HL-60 (cell line): ENCODE measurements at regions not wholly inside any gene's neighbourhood (a gene's known extent, or its start where the extent isn't known, plus 50 kb on each side); places are given as distances from the start of the nearest gene placed in this dataset.

Experiments
- DNase-seq, 2 experiments: peaks; one replicate each; pipeline ENCODE4 v3.0.0-alpha.2; 2010 to 2020; ENCODE audit warnings: low read depth in 1 of 2, low spot score in 1 of 2
- H3K27ac ChIP-seq: fragments of 250-450 bp; sonication (Bioruptor Pico); replicated peaks from 2 replicates; pipeline ENCODE4 v1.5.1; 2020; ENCODE audit warnings: mild to moderate bottlenecking, moderate library complexity
- H3K27me3 ChIP-seq: fragments of 250-450 bp; sonication (Bioruptor Pico); 2 replicates; pipeline ENCODE4 v1.5.1; 2021; ENCODE audit warnings: mild to moderate bottlenecking, moderate library complexity; ENCODE audit not compliant: insufficient read depth, poor library complexity, severe bottlenecking
- H3K4me3 ChIP-seq: replicated peaks from 2 replicates; pipeline ENCODE4 v1.5.1; 2011; ENCODE audit warnings: mild to moderate bottlenecking, control low read depth, low read length; ENCODE audit not compliant: insufficient read depth
- CTCF ChIP-seq: IDR thresholded peaks from one replicate; pipeline ENCODE4 v1.5.1; 2011; ENCODE audit warnings: low read length, control low read depth, inconsistent platforms; ENCODE audit not compliant: insufficient read depth
- GABPA ChIP-seq: IDR thresholded peaks from 2 replicates; pipeline ENCODE4 v1.6.1; 2012; ENCODE audit warnings: low read depth
- POLR2AphosphoS5 ChIP-seq: IDR thresholded peaks from 2 replicates; pipeline ENCODE4 v1.6.1; 2012; ENCODE audit warnings: low read depth
- SPI1 ChIP-seq: IDR thresholded peaks from 2 replicates; pipeline ENCODE4 v1.6.1; 2012; ENCODE audit warnings: low read depth, mild to moderate bottlenecking, borderline replicate concordance
- TF ChIP-seq, protein P1 (sequence below): IDR thresholded peaks from 2 replicates; pipeline ENCODE4 v1.6.1; 2012; ENCODE audit warnings: low read depth; ENCODE audit not compliant: insufficient replicate concordance

DNA sequence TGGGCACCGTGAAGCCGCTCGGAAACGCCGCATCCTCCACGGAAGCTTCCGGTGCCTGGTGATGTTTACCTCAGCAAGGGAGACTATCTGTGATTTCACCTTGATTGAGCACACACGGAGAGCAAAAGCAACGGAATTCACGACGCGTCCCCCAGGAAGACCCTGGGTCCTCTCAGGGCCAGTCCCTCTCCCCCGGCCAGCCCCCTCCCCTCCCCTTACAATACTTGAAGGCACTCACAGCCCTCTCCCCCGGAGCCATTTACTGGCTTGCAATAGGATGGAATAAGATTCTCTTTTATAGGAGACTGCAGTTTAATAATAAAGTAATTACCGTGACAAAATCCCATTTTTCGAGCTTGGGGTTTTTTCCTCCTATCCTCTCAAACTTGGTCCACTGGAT lies 104.7 kb downstream of the ENGASE start:
- Histone ChIP-seq H3K4me3 (no peak overlapping the region), H3K27me3 (peaks cover 15% of the 10 kb centered on the region), H3K27ac (no peak overlapping the region)
- TF ChIP-seq CTCF (no peak), SPI1 (no peak), GABPA (no peak), POLR2AphosphoS5 (no peak)
- TF ChIP-seq, protein P1, sequence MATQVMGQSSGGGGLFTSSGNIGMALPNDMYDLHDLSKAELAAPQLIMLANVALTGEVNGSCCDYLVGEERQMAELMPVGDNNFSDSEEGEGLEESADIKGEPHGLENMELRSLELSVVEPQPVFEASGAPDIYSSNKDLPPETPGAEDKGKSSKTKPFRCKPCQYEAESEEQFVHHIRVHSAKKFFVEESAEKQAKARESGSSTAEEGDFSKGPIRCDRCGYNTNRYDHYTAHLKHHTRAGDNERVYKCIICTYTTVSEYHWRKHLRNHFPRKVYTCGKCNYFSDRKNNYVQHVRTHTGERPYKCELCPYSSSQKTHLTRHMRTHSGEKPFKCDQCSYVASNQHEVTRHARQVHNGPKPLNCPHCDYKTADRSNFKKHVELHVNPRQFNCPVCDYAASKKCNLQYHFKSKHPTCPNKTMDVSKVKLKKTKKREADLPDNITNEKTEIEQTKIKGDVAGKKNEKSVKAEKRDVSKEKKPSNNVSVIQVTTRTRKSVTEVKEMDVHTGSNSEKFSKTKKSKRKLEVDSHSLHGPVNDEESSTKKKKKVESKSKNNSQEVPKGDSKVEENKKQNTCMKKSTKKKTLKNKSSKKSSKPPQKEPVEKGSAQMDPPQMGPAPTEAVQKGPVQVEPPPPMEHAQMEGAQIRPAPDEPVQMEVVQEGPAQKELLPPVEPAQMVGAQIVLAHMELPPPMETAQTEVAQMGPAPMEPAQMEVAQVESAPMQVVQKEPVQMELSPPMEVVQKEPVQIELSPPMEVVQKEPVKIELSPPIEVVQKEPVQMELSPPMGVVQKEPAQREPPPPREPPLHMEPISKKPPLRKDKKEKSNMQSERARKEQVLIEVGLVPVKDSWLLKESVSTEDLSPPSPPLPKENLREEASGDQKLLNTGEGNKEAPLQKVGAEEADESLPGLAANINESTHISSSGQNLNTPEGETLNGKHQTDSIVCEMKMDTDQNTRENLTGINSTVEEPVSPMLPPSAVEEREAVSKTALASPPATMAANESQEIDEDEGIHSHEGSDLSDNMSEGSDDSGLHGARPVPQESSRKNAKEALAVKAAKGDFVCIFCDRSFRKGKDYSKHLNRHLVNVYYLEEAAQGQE = no peak
- DNase-seq = no peak

DNA sequence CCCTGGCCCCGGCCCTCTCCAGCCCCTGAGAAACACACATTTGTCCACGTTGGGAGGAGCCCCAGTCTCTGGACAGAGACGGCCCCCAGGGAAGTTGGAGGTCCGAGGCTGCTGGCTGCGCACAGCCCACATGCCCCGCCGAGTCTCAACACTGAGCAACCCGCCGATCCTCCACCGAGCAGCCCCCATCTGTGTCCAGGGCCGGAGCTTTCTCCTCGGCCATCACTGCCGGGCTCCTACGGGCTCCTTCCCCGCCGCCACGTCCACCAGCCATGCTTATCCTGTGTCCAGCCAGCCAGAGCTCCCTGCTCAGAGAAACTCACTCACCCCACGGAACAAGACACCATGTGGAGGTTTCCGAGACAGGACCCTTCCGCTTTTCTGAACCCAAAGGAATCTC lies 103.3 kb downstream of the ENGASE start:
- no peak for TF ChIP-seq CTCF
- TF ChIP-seq GABPA = no peak
- TF ChIP-seq POLR2AphosphoS5 = no peak
- TF ChIP-seq, protein P1 = no peak
- TF ChIP-seq SPI1 = no peak
- Histone ChIP-seq H3K27ac (no peak overlapping the region), H3K27me3 (peaks cover 4% of the 10 kb centered on the region), H3K4me3 (no peak overlapping the region)
- no peak for DNase-seq

DNA sequence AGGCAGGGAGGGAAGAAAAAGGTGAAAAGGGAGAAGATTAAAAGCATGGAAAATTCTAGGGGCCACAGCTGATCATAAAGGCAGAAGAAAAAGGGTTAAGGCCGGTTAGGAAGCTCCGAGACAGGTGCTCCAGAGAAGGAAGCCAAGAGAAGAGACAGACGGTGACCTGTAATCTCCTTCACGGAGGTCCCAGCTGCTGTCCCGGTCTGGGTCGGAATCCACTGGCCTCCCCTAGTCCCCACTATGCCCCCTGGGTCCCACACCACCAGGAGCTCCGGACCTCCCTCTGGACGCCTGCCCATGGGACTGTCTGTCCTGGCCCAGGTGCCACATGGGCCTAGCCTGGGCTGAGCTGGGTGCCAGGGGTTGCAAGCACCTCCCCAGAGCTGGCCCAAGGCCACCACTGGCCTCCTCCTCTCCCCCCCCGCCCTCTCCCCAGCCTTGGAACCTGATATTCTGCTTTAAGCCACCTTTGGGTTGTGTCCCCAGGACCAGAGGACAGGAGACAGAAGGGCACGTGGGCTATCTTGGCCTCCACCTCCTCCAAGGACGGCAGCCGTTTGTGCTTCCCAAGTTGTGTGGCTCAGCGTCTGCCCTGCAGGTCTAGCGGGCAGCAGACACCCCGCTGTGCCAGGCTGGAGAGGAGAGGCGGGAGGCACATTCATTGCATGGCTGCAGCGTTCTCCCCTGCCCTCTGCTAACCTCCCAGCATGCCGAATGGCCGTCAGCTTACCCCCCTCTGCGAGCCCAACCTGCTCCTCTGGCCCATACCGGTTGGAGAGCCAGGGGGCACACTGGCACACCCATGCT lies 102.4 kb downstream of the ENGASE start:
- TF ChIP-seq GABPA (no peak), POLR2AphosphoS5 (no peak), CTCF (no peak), SPI1 (no peak)
- TF ChIP-seq, protein P1 = no peak
- Histone ChIP-seq H3K27ac (no peak overlapping the region), H3K4me3 (no peak overlapping the region), H3K27me3 (no peaks in the 10 kb centered on the region)
- no peak for DNase-seq
